GM10248 (cell line): ENCODE measurements at regions not wholly inside any gene's neighbourhood (a gene's known extent, or its start where the extent isn't known, plus 50 kb on each side); places are given as distances from the start of the nearest gene placed in this dataset.
"Not testable (repeated sequence)": the region's sequence is repeated elsewhere in the genome, so short reads cannot be mapped to it uniquely, and the experiment has no call there.

Source experiments
- CTCF ChIA-PET: fragments of 300-600 bp; sonication (Branson Sonifier 250); formaldehyde crosslinking; extraction: SDS; loops from one replicate; lab custom pipeline; 2021; ENCODE audit warnings: antibody characterized with exemption; lab: Yijun Ruan, JAX
- POLR2A ChIA-PET: fragments of 350-650 bp; sonication (Branson Sonifier 250); formaldehyde crosslinking; extraction: SDS; loops from one replicate; lab custom pipeline; 2020; ENCODE audit warnings: antibody characterized with exemption; lab: Yijun Ruan, JAX
- DNase-seq: peaks from one replicate; pipeline ENCODE4 v3.0.0; 2012; ENCODE audit errors: extremely low spot score
- CTCF ChIP-seq: IDR thresholded peaks from 2 replicates; pipeline ENCODE4 v1.5.1; 2012; ENCODE audit warnings: mild to moderate bottlenecking, low read depth; ENCODE audit errors: extremely low read depth, missing control alignments, control extremely low read depth

GRCh38 chrX:94942603-94943002 lies 1268.6 kb downstream of the FAM133A start:
- no peak for TF ChIP-seq CTCF
- no peak for DNase-seq
- CTCF ChIA-PET = no interaction called here
- POLR2A ChIA-PET = no interaction called here

DNA sequence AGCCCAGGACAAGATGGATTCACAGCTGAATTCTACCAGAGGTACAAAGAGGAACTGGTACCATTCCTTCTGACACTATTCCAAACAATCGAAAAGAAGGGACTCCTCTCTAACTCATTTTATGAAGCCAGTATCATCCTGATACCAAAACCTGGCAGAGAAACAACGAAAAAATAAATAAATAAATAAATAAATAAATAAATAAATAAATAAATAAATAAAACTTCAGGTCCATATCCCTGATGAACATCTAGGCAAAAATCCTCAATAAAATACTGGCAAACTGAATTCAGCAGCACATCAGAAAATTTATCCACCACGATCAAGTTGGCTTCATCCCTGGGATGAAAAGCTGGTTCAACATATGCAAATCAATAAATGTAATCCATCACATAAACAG lies 1272.1 kb downstream of the FAM133A start:
- POLR2A ChIA-PET, DNase-seq, CTCF ChIA-PET: not testable (repeated sequence)

GRCh38 chrX:94961730-94962129 lies 1287.7 kb downstream of the FAM133A start:
- ChIA-PET POLR2A (no interaction called here), CTCF (no interaction called here)
- DNase-seq = no peak
- no peak for TF ChIP-seq CTCF

DNA sequence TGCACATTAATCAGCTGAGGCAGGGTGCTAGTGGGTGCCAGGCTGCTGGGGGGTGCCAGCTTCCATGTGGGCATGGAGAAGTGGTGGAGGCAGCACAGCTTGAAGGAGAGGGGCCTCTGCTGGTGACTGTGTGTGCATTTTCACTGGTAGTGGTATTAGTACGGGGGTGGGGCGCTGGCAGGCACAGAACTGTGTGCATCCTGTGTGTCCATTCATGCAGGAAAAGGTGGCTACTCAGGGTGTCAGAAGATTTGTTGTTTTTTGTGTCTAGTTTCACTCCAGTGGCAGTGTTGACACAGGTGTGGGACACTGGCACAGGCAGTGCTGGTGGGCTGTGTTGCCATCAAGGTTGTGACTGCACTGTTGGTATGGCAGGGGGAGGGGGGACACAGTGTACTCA lies 1303.6 kb downstream of the FAM133A start:
- ChIA-PET POLR2A (no interaction called here), CTCF (no interaction called here)
- no peak for TF ChIP-seq CTCF
- DNase-seq = no peak

GRCh38 chrX:94977986-94978385 lies 1304.0 kb downstream of the FAM133A start:
- no peak for DNase-seq
- TF ChIP-seq CTCF = no peak
- POLR2A ChIA-PET = no interaction called here
- CTCF ChIA-PET = no interaction called here
